ENCODE measurements at regions not wholly inside any gene's neighbourhood (a gene's known extent, or its start where the extent isn't known, plus 50 kb on each side); places are given as distances from the start of the nearest gene placed in this dataset.

DNA sequence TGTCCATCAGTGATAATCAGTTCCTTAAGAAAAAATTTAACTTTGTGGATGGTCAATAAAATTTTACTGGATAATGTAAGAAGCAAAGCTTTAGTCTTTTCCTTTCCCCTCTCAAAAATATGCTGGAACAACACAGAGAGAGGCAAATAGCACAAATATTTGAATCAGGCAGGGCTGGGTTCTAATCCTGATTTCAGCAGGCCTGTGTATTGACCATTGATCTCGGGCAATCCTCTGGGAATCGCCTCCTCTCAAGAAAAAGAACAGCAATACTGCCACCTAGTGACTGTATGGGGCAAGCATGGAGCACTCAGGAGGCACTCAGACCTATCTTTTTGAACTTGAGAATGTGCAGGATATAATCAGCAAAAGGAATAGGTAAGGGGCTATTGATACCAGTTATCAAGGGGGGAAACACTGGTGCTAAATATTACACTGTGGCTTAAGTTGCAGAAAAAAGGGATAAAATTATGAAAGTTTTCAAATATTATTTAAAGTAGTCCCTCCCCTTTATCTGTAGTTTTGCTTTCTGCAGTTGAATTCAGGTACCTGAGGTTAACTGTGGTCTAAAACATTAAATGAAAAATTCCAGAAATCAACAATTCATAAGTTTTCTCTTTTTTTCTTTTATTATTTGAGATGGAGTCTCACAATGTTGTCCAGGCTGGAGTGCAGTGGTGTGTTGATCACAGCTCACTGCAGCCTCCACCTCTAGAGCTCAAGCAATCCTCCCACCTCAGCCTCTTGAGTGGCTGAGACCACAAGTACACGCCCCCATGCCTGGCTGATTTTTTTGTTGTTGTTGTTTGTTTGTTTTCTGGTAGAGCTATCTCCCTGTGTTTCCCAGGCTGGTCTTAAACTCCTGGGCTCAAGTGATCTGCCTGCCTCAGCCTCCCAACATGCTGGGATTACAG lies 91.8 kb upstream of the NHSL1 start:
- no peaks in the 10 kb centered on the region for H3K27me3 ChIP-seq (ENCODE audit: insufficient read depth, low read depth)
- no peak overlapping the region for H3K27ac ChIP-seq
- peaks cover 34% of the 10 kb centered on the region for H3K4me1 ChIP-seq (replicated peaks; ENCODE audit: insufficient read depth)
- POLR2A ChIA-PET (ENCODE audit: unreplicated experiment) = no interaction called here
- H3K4me3 ChIP-seq = no peak overlapping the region
- BruUV-seq (replicated peaks) = no TSS peak
- peak; percentile 45 to 72 for DNase-seq
- CTCF ChIA-PET = no interaction called here
- no peak overlapping the region for H3K4me2 ChIP-seq
- H2AFZ ChIP-seq = no peak overlapping the region
- peaks cover 28% of the 10 kb centered on the region for H3F3A ChIP-seq (ENCODE audit: insufficient read depth, low read depth)
- no peaks in the 10 kb centered on the region for H4K20me1 ChIP-seq (ENCODE audit: insufficient read depth)
- peaks cover 64% of the 10 kb centered on the region for H3K79me2 ChIP-seq (ENCODE audit: low read depth)
- no peaks in the 10 kb centered on the region for H3K36me3 ChIP-seq (ENCODE audit: low read depth)
- no peaks in the 10 kb centered on the region for H3K9me2 ChIP-seq (ENCODE audit: insufficient read depth)
- H3K9me3 ChIP-seq (ENCODE audit: insufficient read depth, low read depth) = no peaks in the 10 kb centered on the region
- intact Hi-C loops (cut with micrococcal nuclease; ENCODE audit: unreplicated experiment) = loop anchor here (1.0 kb wide), 1 partner anchor 162 kb away; no protein-coding TSS in a partner anchor
- no peak for TF ChIP-seq EZH2 (IDR thresholded peaks at IDR 0.05; ENCODE audit: low read depth)
- TF ChIP-seq, protein P1, sequence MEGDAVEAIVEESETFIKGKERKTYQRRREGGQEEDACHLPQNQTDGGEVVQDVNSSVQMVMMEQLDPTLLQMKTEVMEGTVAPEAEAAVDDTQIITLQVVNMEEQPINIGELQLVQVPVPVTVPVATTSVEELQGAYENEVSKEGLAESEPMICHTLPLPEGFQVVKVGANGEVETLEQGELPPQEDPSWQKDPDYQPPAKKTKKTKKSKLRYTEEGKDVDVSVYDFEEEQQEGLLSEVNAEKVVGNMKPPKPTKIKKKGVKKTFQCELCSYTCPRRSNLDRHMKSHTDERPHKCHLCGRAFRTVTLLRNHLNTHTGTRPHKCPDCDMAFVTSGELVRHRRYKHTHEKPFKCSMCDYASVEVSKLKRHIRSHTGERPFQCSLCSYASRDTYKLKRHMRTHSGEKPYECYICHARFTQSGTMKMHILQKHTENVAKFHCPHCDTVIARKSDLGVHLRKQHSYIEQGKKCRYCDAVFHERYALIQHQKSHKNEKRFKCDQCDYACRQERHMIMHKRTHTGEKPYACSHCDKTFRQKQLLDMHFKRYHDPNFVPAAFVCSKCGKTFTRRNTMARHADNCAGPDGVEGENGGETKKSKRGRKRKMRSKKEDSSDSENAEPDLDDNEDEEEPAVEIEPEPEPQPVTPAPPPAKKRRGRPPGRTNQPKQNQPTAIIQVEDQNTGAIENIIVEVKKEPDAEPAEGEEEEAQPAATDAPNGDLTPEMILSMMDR (conservative IDR thresholded peaks at IDR 0.05) = peak; percentile 96

DNA sequence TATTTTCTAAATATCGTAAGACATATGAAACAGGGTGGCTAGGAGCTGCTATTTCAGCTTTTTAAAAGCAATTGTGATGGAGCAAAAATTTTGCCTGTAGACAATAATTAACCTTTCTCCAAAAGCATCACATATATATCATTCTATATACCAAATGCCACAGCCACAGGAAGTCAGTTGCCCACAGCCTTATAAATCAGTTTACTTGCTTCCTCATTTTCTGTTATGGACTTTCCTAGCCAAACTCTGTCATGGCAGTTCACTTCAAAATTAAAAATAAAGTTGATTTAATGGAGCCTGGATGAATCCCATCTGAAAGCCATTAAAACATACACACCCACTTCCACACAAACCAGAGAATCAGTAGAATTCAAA lies 93.4 kb upstream of the NHSL1 start:
- Histone ChIP-seq H2AFZ (peak overlapping the region; percentile 74), H3K36me3 (ENCODE audit: low read depth) (no peaks in the 10 kb centered on the region), H3K4me1 (replicated peaks; ENCODE audit: insufficient read depth) (peaks cover 34% of the 10 kb centered on the region), H3F3A (ENCODE audit: insufficient read depth, low read depth) (peaks cover 28% of the 10 kb centered on the region), H4K20me1 (ENCODE audit: insufficient read depth) (no peaks in the 10 kb centered on the region), H3K27me3 (ENCODE audit: insufficient read depth, low read depth) (no peaks in the 10 kb centered on the region), H3K27ac (peak overlapping the region; percentile 86), H3K4me2 (peak overlapping the region; percentile 85), H3K9me3 (ENCODE audit: insufficient read depth, low read depth) (no peaks in the 10 kb centered on the region), H3K4me3 (peak overlapping the region; percentile 51), H3K9me2 (ENCODE audit: insufficient read depth) (no peaks in the 10 kb centered on the region), H3K79me2 (ENCODE audit: low read depth) (peaks cover 54% of the 10 kb centered on the region)
- no peak for DNase-seq
- BruUV-seq (replicated peaks) = TSS peak; percentile 73
- ChIA-PET POLR2A (ENCODE audit: unreplicated experiment) (no interaction called here), CTCF (no interaction called here)
- TF ChIP-seq, protein P1 (conservative IDR thresholded peaks at IDR 0.05) = 0 out of 2 replicates have a peak, but pooled peaks have one; percentile 24
- TF ChIP-seq EZH2 (IDR thresholded peaks at IDR 0.05; ENCODE audit: low read depth) = no peak
- intact Hi-C loops (cut with micrococcal nuclease; ENCODE audit: unreplicated experiment) = loop anchor here (1.0 kb wide), 1 partner anchor 99 kb away; no protein-coding TSS in a partner anchor

DNA sequence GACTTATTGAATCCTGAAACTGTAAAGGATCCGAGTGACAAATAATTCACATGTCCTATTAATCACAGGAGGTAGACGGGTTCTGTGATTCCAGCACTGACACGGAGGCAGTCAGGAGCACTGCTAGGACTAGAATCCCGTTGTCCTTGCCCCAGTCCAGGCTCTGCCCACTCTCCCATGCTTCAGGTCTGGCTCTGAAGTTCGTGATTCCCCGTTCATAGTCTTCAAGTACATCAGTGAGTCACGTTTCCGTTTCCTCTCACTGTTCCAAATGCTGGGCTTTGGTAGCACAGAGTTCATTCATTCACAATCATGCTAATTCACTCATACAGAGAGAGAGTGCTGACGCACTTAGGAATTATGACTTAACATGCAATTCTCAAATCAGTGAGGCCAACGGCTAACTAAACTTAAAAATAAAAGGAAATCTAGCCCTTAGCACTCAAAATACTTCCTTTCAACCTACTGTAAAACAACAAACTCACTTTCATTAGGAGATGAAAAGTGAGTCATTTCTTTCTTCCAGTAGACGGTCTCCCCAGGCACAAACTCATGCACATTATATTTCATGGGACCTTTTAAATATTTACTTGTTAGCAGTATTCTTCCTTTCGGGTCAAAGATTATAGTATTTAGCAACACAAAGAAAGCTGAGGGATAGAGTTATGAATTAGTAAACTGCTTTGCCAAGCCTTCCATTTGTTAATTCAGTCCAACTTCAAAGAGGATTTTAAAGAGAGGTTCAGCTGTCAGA lies 94.0 kb upstream of the NHSL1 start:
- H2AFZ ChIP-seq = peak overlapping the region; percentile 74
- no TSS peak for BruUV-seq (replicated peaks)
- POLR2A ChIA-PET (ENCODE audit: unreplicated experiment) = no interaction called here

More for the DNA sequence above, 94.0 kb upstream of the NHSL1 start:
- Histone ChIP-seq H3K27me3 (ENCODE audit: insufficient read depth, low read depth) (no peaks in the 10 kb centered on the region), H3K4me3 (peak overlapping the region; percentile 51), H3K36me3 (ENCODE audit: low read depth) (no peaks in the 10 kb centered on the region), H3K79me2 (ENCODE audit: low read depth) (peaks cover 50% of the 10 kb centered on the region), H3K4me1 (replicated peaks; ENCODE audit: insufficient read depth) (peaks cover 34% of the 10 kb centered on the region), H4K20me1 (ENCODE audit: insufficient read depth) (no peaks in the 10 kb centered on the region), H3K9me2 (ENCODE audit: insufficient read depth) (no peaks in the 10 kb centered on the region), H3K27ac (peak overlapping the region; percentile 86), H3K9me3 (ENCODE audit: insufficient read depth, low read depth) (no peaks in the 10 kb centered on the region), H3K4me2 (peak overlapping the region; percentile 85), H3F3A (ENCODE audit: insufficient read depth, low read depth) (peaks cover 28% of the 10 kb centered on the region)
- intact Hi-C loops (cut with micrococcal nuclease; ENCODE audit: unreplicated experiment) = loop anchor here (1.0 kb wide), 1 partner anchor 98 kb away; no protein-coding TSS in a partner anchor
- peak; percentile 18 to 94 for DNase-seq
- CTCF ChIA-PET = no interaction called here
- no peak for TF ChIP-seq EZH2 (IDR thresholded peaks at IDR 0.05; ENCODE audit: low read depth)
- TF ChIP-seq, protein P1 (conservative IDR thresholded peaks at IDR 0.05) = no peak

Measured in PC-9 (cell line).